ENCODE measurements at regions not wholly inside any gene's neighbourhood (a gene's known extent, or its start where the extent isn't known, plus 50 kb on each side); places are given as distances from the start of the nearest gene placed in this dataset.

DNA sequence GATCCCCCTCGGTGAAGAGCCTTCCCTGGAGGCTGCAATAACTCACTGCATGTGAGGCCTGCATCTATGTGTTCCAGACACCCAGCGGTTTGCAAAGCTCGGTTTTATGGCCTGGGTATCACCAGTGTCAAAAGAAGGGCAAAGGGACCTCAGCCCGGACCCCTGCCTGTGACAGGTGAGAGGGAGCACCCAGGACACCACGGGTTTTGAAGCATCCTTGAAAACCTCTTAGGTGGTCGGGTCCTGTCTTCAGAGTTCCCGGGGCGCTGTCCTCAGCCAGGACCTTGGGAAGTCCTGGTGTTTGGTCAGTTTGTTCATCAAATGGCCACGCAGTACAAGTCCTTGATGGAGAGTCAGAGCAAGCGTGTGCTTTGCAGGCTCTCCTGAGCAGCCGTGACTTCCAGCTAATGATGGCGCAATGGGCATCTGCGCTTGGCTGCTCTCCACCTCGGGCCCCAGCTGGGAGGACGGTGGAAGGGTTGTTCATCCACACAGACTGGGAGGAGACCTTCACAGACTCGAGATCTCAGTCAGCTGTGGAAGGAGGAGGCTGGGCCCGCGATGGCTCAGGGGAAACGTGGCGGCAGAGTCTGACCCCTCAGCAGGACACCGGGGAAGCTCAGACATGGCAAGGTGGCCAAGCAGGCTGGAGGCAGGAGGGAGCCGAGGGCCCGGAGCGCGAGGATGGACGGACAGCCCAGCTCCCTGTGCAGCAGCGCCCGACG lies 113.1 kb upstream of the GPC1 start:
- TF ChIP-seq SP1 (IDR thresholded peaks at IDR 0.05) (no peak), BHLHE40 (IDR thresholded peaks at IDR 0.05; ENCODE audit: borderline replicate concordance) (no peak), SUZ12 (IDR thresholded peaks at IDR 0.05) (no peak), ARNT (IDR thresholded peaks at IDR 0.05) (no peak), ELF4 (IDR thresholded peaks at IDR 0.05) (no peak), FOXM1 (IDR thresholded peaks at IDR 0.05; ENCODE audit: borderline replicate concordance) (no peak), HDGF (IDR thresholded peaks at IDR 0.05; ENCODE audit: borderline replicate concordance) (no peak), CTBP1 (IDR thresholded peaks at IDR 0.05; ENCODE audit: borderline replicate concordance) (no peak), FOXA1 (IDR thresholded peaks at IDR 0.05) (no peak), ZNF384 (IDR thresholded peaks at IDR 0.05) (no peak), NFRKB (IDR thresholded peaks at IDR 0.05) (no peak), TARDBP (IDR thresholded peaks at IDR 0.05) (no peak), LEF1 (IDR thresholded peaks at IDR 0.05; ENCODE audit: borderline replicate concordance) (no peak)
- TF ChIP-seq, protein P1, sequence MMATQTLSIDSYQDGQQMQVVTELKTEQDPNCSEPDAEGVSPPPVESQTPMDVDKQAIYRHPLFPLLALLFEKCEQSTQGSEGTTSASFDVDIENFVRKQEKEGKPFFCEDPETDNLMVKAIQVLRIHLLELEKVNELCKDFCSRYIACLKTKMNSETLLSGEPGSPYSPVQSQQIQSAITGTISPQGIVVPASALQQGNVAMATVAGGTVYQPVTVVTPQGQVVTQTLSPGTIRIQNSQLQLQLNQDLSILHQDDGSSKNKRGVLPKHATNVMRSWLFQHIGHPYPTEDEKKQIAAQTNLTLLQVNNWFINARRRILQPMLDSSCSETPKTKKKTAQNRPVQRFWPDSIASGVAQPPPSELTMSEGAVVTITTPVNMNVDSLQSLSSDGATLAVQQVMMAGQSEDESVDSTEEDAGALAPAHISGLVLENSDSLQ (IDR thresholded peaks at IDR 0.05) = no peak
